NCI-H1092 treated with DMSO at 0.1 percent for 48 hours (cell line): ENCODE measurements at regions not wholly inside any gene's neighbourhood (a gene's known extent, or its start where the extent isn't known, plus 50 kb on each side); places are given as distances from the start of the nearest gene placed in this dataset.
"Not testable (repeated sequence)": the region's sequence is repeated elsewhere in the genome, so short reads cannot be mapped to it uniquely, and the experiment has no call there.

ENCODE experiments used
- DNase-seq: peaks from one replicate; lab custom pipeline; 2025; lab: John Stamatoyannopoulos, UW

DNA sequence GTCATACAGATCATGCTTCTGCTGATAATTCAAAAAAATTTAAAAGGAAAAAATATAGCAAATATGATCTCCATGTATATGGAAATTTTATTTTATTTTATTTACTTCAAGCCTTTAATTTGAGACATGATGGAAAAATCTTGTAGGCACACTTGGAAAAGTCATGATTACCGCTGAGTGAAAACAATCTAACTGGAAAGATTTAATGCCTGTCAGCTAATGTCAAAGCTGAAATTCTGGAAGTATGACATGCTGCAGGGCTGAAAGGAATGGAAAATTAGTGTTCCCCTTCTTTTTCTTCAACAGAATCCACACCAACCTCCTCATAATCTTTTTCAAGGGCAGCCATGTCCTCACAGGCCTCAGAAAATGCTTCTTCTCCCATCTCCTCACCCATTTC, 58.2 kb downstream of the RPRM start:
- DNase-seq, result no peak

DNA sequence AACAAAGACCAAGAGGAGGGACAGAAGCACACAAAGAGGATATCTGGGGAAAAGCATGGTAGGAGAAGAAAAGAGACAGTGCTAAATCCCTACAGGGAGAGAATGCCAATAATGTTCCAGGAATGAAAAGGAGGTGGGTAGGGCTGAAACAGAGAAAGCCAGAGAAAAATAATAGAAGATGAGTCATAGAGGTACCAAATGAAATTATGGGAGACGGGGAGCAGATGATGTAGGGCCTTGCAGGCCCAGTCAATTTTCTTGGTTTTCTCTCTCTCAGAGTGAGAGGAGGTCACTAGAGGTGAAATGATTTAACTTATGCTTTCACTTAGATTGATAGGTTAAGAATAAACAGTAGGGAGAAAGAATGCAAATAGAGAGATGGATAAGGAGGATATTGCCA, 61.5 kb downstream of the RPRM start:
- no peak for DNase-seq

DNA sequence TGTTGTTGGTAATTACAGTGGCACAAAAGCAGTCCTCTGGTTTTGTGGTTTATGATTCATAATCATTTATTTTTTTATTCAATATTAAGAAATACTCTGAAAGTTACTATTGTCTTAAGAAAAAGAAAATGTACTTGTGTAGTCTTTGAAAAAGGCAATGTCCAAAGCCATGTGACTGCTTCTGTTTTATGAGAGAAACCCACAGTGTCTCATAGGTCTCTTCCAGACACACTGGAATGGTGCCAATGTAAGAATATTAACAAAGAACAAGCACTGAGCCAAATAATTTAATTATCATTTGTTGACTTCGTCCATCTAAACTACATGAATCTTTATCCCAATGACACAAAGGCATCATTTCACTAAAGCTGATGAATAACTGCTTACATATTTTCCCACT, 62.5 kb downstream of the RPRM start:
- DNase-seq, result no peak

DNA sequence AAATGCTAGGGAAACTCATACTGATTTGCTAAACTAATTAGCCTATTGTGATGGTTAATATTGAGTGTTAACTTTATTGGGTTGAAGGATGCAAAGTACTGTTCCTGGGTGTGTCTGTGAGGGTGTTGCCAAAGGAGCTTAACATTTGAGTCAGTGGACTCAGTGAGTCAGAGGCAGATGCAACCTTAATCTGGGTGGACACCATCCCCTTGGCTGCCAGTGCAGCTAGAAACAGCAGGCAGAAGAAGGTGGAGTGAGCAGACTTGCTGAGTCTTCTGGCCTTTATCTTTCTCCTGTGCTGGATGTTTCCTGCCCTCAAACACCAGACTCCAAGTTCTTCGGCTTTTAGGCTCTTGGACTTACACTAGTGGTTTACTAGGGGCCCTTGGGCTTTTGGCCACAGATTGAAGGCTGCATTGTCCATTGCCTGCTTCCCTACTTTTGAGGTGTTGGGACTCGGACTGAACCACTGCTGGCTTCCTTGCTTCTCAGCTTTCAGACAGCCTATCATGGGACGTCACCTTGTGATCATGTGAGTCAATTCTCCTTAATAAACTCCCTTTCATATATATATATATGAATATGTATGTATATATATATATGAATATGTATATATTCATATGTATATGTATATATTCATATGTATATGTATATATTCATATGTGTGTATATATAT, 69.7 kb downstream of the RPRM start:
- no peak for DNase-seq

DNA sequence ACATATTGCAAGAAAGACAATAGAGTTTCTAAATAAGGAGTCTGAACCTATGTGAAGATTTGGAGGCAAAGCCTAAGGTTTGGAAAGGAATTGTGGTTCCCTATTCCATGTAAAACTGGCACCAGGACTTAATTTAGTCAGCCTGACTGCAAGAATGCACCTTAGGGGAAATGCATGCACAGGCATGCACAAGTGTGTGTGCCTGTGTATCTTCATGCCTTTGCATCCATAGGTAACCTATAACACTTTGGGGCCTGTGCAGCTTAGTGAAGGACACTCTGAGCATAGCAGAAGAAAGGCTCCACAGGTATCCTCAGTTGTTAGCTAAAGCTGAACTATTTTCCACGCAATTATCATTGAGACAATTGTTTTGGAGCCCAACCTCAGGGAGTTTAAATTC, 73.4 kb downstream of the RPRM start:
- DNase-seq, result no peak

DNA sequence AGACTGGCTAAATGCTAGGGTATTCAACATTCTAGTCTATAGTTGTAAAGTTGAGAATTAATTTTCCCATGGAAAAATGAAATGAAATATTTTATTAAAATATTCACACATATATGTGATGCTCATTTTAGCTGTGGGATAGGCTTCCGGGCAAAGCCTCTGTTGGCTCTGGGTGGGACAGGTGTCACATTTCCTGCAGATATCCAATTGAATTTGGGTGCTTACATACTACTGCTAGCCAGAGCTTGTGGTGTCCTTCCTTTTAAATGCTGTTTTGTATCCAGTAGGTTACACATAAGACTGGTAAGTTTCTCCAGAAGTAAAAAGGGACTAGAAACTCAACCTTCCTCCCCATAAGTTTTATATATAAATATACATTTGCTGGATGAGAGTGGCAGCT, 73.8 kb downstream of the RPRM start:
- no peak for DNase-seq

DNA sequence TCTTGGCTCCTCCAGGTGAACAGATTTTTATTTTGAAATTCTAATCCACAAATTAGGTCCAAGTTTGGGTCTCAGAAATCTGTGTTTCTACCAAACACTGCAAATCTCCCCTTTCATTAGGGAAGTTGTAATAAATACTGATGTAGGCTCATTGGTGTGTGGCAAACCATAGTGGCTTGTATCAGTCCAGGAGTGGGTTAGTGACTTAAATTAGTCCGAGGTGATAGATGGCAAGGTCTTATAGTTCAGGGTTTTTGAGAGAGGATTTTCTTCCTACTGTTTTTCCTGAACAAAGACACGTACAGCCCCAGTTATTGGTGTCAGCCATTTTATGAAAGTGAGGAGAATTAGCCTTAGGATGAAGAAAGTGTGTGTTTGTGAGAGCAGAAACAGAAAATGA, 74.6 kb downstream of the RPRM start:
- no peak for DNase-seq

DNA sequence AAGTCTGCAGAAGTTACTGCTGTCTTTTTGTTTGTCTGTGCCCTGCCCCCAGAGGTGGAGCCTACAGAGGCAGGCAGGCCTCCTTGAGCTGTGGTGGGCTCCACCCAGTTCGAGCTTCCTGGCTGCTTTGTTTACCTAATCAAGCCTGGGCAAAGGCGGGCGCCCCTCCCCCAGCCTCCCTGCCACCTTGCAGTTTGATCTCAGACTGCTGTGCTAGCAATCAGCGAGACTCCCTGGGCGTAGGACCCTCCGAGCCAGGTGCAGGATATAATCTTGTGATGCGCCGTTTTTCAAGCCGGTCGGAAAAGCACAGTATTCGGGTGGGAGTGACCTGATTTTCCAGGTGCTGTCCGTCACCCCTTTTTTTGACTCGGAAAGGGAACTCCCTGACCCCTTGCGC, 75.2 kb downstream of the RPRM start:
- not testable (repeated sequence) for DNase-seq

DNA sequence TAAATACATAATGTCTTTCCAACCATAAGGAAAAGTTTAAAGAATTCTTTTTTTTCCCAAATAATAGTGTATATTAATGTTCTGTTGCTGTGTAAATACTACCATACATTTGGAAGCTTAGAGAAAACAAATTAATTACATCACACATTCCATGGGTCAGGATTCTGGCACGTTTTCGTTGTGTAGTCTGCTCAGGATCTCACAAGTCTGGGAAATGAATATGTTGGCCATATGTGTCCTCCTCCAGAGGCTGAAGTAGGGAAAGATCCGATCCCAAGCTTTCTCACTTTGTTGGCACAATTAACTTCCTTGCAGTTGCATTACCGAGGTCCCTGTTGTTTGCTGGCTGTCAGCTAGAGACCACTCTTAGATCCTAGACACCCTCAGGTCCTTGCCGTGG, 83.9 kb downstream of the RPRM start:
- DNase-seq, result no peak

DNA sequence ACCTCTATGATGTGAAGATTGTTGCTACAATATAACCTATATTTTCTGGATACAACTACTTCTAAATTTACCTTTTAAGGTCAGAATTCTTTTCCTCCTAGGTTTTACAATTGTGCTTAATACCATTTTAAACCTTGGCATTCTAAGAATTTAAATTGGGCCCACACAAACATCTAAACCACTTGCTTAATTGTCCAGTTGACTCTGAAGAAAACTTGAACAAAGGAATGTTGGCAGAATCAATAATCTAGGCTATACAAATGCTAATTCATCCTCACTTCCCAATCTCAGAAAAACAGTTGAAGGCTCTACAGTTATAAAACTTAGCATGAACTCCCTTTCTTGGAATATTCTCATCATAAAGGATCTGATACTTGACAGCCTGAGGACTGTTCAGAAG, 84.3 kb downstream of the RPRM start:
- DNase-seq, result no peak

DNA sequence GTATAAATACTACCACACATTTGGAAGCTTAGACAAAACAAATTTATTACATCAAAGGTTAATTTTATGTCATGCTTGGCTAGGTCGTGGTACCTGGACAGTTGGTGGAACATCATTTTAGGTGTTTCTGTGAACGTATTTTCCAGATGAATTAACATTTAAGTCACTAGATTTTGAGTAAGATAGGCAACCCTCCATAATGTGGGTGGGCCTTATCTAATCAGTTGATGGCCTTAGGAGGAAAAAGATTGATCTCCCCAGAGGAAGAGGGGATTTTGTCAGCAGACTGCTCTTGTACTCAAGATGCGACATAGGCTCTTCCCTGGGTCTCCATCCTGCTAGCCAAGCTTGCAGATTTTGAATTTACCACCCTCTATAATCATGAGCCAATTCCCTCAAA, 85.0 kb downstream of the RPRM start:
- no peak for DNase-seq

DNA sequence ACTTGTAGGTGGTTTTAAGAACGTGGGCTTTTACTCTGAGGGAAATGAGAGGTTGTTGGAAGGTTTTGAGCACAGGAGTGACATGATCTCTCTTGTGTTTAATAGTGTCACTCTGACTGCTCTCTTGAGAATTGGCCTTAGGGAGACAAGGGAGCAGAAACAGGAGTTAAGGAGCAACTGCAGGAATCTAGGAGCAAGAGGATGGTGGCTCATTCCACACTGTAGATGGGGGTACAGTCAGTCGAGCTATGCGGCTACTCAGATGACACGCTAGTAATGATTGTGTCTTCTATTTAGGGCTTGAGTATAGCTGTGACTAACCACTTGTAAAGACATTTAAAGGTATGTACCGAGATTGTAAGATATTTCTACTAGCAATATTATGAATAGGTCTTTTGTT, 87.4 kb downstream of the RPRM start:
- no peak for DNase-seq

DNA sequence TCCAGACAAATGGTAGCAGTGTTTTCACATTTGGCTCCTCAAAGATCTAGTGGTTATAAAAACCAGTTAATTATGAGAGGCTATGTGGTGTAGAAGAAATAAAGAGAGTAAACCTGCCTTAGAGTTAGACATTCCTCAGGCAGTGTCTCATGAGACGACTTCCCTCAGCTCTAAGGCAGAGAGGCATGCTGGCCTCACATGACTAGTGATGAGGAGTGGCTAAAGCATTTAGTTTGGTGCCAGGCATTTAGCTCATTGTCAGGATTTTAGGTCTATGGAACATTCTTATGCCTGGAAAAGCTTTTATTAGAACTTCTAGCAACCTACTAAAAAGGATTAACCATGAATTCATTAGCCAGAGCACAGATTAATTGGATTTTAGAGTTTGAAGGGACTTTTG, 90.3 kb downstream of the RPRM start:
- no peak for DNase-seq

DNA sequence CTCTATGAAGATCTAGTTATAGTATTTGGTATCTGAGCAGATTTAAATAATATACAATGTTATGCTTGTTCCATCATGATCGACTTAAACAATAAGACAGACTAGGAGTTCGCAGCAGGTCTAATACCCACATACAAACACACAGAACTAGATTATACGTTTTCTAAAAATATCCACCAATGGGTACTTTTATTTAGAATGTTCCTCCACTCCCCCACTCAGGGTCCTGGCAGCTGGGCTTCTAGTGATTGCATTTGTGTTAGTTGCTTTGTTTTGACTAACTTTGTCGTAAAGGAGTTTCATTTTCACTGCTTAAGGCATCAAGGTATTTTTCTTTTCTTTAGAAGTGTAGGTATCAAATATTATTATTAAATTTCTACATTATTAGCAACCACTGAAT, 91.4 kb downstream of the RPRM start:
- DNase-seq, result no peak

DNA sequence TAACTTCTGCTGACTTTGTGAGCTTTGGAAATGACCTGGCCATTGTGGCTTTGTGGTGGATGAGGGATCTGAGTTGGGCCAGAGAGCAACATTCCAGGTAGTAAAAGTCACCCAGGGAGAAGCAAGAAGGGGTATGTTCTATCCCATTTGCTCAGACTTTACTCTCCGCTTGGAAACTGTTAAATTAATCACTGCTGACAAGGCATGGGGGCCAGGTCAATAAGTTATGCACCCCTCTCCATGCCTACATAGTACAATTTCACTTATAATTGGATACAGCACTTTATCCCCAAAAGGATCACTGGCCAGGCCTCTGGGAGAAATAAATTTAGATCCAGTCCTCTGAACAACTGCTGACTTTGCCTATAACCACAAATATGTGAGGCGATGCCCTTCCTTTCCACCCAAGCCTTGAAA, 92.1 kb downstream of the RPRM start:
- DNase-seq, result no peak

DNA sequence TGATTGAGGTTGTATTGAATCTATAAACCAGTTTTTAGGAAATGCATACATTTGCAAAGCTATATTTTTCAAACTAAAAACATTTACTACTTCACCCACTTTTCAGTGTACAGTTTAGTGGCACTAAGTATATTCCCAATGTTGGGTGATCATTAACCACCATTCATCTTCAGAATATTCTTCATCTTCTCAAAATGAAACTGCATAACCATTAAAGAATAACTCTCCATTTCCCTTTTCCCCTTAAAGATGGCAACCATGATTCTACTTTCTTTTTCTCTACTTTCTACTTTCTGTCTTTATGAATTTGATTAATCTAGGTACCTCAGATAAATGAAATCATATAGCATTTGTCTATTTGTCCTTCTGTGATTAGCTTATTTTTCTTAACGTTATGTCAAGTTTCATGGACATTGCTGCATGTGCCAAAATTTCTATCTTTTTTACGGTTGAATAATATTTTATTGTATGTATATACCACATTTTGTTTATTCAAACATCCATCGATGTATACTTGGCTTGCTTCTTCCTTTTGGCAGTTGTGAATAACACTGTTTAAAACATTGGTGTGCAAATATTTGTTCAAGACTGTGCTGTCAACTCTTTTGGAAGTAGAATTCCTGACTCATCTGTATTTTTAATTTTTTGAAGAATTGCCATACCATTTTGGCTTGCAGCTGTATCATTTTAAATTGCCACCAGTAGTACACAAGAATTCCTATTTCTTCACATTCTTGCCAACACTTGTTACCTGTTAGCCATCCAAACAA, 104.9 kb downstream of the RPRM start:
- no peak for DNase-seq

DNA sequence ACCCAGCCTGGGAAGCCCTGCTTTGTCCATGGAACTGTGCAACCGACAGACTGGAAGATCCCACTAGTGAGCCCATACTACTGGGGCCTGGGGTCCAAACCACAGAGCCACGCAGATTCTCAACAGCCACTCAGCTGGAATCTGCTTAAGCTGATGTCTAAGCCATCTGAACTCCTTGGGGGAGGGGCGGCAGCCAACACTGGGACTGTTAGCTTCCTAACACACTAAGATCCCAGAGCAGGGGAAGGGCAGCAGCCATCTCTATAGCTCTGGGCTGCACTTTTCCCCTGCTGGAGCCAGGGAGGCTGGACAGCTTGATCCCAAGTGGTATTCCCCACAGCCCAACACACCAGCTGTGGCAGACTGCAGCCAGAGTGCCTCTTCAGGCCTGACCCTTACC, 118.3 kb downstream of the RPRM start:
- DNase-seq, result no peak

DNA sequence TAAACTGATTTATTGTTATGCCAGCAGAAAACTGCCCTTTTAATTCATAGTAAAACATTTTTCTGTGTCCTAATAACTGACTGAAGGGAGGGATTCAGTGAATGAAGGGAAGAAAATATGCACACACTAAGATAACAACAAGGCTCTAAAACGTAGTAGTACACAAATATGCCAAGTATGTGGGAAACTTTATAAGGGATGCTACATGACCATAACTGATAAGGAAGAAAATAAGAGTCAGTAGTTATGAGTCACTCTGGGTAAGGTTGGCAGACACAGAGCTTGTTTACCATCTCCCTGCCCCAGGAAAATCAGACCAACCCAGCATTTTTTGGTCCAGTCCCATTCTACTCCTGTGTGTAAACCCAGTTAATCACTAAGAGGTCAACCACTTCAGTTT, 124.2 kb downstream of the RPRM start:
- DNase-seq, result no peak

DNA sequence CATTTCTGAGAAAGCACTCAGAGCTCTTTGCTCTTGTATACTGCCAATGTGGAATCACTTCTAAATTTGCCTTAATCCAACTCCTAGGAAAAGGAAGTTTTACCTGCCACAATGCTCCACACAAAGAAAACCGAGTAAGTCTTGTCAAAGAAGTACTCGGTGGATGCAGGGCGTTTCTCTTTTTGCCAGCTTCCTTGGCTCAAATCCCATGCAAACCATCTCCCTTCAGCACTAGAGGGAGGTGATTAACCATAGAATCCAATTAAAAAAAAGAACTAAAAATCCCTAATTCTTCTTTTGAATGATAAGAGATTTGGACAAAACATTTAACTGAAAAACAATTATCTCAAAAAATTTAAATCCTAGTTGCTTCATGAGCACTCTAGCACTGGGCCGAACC, 129.0 kb downstream of the RPRM start:
- no peak for DNase-seq

DNA sequence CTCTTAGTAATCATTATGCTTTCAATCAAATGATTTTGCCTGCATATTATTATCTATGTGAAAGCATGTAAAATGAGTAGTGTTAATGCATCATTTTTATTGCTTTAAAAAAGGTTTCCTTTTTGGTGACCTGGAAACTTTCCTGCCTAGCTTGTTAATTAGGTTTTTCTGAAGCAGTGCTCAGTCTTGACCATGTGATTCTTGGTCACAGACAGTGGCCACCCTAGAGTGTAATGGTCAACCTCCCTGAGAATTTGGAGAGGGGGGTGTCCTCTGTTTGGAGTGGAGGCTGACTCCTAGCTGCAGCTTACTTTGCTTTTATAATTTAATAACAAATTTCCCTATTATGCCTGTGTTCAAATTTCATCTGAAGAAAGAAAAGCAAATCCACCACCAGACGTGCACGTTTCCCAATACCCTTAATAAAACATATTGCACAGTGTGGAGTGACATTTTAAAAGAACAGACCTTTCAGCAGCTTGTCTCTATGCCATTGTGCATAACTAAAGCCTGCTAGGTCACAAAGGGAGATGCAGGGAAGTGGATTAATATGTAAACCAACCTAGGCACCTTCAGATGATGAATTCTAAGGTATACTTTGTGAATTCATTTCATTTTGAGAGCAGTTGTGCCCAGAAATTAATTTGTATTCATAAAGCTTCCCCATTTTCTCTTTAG, 130.6 kb downstream of the RPRM start:
- no peak for DNase-seq

DNA sequence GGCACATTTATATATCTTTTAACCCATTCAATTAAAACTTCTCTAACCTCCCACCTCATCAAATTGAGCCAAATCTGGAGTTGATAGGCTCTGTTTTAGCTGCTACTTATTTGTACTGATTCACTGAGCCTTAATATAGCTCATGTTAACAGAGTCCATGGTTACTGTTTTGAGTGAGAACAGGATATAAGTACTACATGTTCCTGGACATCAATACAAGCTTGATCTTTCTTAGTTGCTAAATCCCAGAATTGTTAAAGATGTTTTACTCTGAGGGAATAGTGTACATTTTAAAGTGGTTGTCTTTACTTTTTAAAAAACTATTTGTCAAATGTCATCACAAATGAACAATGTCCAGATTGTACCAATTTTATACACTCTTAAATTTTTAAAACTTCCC, 157.7 kb downstream of the RPRM start:
- DNase-seq, result no peak

DNA sequence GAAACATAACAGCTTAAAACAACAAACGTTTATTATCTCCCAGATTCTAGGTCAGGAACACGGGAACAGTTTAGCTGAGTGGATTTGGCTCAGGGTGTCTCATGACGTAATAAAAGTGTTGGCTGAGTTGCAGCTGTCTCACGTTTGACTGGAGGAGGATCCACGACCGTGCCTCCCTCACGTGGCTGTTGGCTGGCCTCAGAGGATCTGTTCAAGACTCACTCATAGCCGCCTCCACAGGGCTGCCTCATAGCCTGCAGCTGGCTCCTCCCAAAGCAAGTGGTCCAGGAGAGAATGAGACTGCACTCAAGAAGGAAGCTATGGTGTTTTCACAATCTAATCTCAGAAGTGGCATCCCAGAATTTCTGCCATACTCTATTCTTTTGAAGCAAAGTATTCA, 167.1 kb downstream of the RPRM start:
- DNase-seq, result no peak

DNA sequence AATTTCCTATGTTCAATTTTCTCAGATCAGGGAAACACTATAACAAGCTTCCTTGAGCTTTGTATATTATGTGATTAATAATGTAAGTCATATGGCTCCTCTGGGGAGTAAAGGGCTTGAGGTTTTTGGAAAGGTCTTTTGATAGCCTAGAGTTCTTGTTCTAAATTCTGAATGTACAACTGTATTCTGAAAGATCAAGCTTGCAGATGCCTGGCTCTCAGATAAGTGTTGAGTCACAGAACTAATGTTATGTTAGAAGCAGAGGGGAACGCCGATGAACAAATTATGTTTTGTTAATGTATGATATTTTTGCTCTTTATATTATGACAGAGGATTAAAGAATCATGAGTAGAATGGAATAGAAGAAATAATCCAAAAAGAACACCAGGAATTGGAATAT, 170.1 kb downstream of the RPRM start:
- no peak for DNase-seq
